ENCODE measurements at regions not wholly inside any gene's neighbourhood (a gene's known extent, or its start where the extent isn't known, plus 50 kb on each side); places are given as distances from the start of the nearest gene placed in this dataset.
"Not testable (repeated sequence)": the region's sequence is repeated elsewhere in the genome, so short reads cannot be mapped to it uniquely, and the experiment has no call there.

GRCh38 chr12:93223440-93224426 lies 154.0 kb upstream of the NUDT4 start:
- DNase-seq = no peak

GRCh38 chr12:93225094-93225493 lies 152.6 kb upstream of the NUDT4 start:
- DNase-seq = no peak

GRCh38 chr12:93226361-93226760 lies 151.4 kb upstream of the NUDT4 start:
- no peak for DNase-seq

- DNase-seq = no peak
These were observed 148.0 kb upstream of the NUDT4 start for GRCh38 chr12:93229494-93230325.

GRCh38 chr12:93230326-93230720 lies 147.4 kb upstream of the NUDT4 start:
- no peak for DNase-seq

- no peak for DNase-seq
These were observed 145.8 kb upstream of the NUDT4 start for GRCh38 chr12:93231938-93232337.

- no peak for DNase-seq
These were observed 143.1 kb upstream of the NUDT4 start for GRCh38 chr12:93234641-93235040.

GRCh38 chr12:93235881-93236280 lies 141.8 kb upstream of the NUDT4 start:
- no peak for DNase-seq

GRCh38 chr12:93237235-93237915 lies 140.3 kb upstream of the NUDT4 start:
- DNase-seq = no peak

- DNase-seq = not testable (repeated sequence)
These were observed 139.0 kb upstream of the NUDT4 start for GRCh38 chr12:93238512-93239262.

- DNase-seq = not testable (repeated sequence)
These were observed 137.9 kb upstream of the NUDT4 start for GRCh38 chr12:93239789-93240188.

GRCh38 chr12:93242154-93242972 lies 135.4 kb upstream of the NUDT4 start:
- DNase-seq = no peak

- no peak for DNase-seq
These were observed 134.4 kb upstream of the NUDT4 start for GRCh38 chr12:93243382-93243688.

GRCh38 chr12:93243689-93244513 lies 133.8 kb upstream of the NUDT4 start:
- no peak for DNase-seq

GRCh38 chr12:93244514-93245077 lies 133.1 kb upstream of the NUDT4 start:
- no peak for DNase-seq

- DNase-seq = no peak
These were observed 132.2 kb upstream of the NUDT4 start for GRCh38 chr12:93245543-93245942.

GRCh38 chr12:93247313-93247991 lies 130.3 kb upstream of the NUDT4 start:
- DNase-seq = no peak

GRCh38 chr12:93252221-93252620 lies 125.5 kb upstream of the NUDT4 start:
- no peak for DNase-seq

- DNase-seq = no peak
These were observed 122.8 kb upstream of the NUDT4 start for GRCh38 chr12:93254911-93255310.

All from activated CD4-positive, alpha-beta T cell treated with anti-CD3 and anti-CD28 coated beads, Interleukin-2, amount 50 U/mL, for 4 hours (primary cell).